ENCODE measurements at regions not wholly inside any gene's neighbourhood (a gene's known extent, or its start where the extent isn't known, plus 50 kb on each side); places are given as distances from the start of the nearest gene placed in this dataset.

- 0% methylated on average over 2 of the region's 2 CpGs for WGBS (ENCODE audit: insufficient coverage, low coverage, missing lambda C conversion rate)
- no peak for TF ChIP-seq HDAC8 (tag; IDR thresholded peaks at IDR 0.05)
- no peak for TF ChIP-seq SREBF1 (IDR thresholded peaks at IDR 0.05; ENCODE audit: borderline replicate concordance, low read depth, low read length)
- TF ChIP-seq TAF9B (IDR thresholded peaks at IDR 0.05; ENCODE audit: partially characterized antibody): no peak
- no peak for TF ChIP-seq GTF2F1 (IDR thresholded peaks at IDR 0.05; ENCODE audit: low read depth, low read length)
- no peak for TF ChIP-seq RBM17 (IDR thresholded peaks at IDR 0.05; ENCODE audit: borderline replicate concordance, low read depth, low read length)
- Histone ChIP-seq H3K27ac (ENCODE audit: extremely low read depth, low read depth, low read length) (no peak overlapping the region), H3K79me2 (ENCODE audit: control insufficient read depth, insufficient read depth, low read length) (no peaks in the 10 kb centered on the region), H3K4me2 (ENCODE audit: insufficient read depth, low read length) (no peak overlapping the region), H3K4me1 (replicated peaks in 1 of 2; ENCODE audit: control insufficient read depth in 2 of 2, insufficient read depth in 2 of 2, low read length in 2 of 2) (no peaks in the 10 kb centered on the region), H3K9me1 (ENCODE audit: control insufficient read depth, insufficient read depth, low read length) (no peaks in the 10 kb centered on the region), H3K9me3 (replicated peaks; ENCODE audit: control insufficient read depth, insufficient read depth, low read depth, low read length) (no peaks in the 10 kb centered on the region), H3K27me3 (ENCODE audit: control insufficient read depth in 2 of 2, insufficient read depth in 2 of 2, low read length in 2 of 2) (no peaks in the 10 kb centered on the region), H3K36me3 (ENCODE audit: control insufficient read depth, insufficient read depth, low read length) (no peaks in the 10 kb centered on the region), H2AFZ (ENCODE audit: low read depth, low read length) (no peak overlapping the region), H3K9ac (ENCODE audit: insufficient read depth in 1 of 2, low read depth in 2 of 2, low read length in 2 of 2) (no peak overlapping the region), H4K20me1 (replicated peaks; ENCODE audit: control insufficient read depth, insufficient read depth, low read length) (no peaks in the 10 kb centered on the region), H3K4me3 (no peak overlapping the region)
- in situ Hi-C loops (cut with MboI): no loop called here
- ChIA-PET CTCF (ENCODE audit: low intra/inter-chr PET ratio) (no interaction called here), POLR2A (no interaction called here)
- ATAC-seq (no peak), FAIRE-seq (no peak), DNase-seq (ENCODE audit: extremely low read depth in 1 of 4, low spot score in 3 of 4) (no peak)
- BruUV-seq (replicated peaks): no TSS peak
- intact Hi-C loops (cut with micrococcal nuclease): no loop called here
Measured at GRCh38 chr4:175453456-175453855, 358.6 kb downstream of the GPM6A start.

GRCh38 chr4:175456131-175456530 lies 355.9 kb downstream of the GPM6A start:
- Histone ChIP-seq H3K9ac (ENCODE audit: insufficient read depth in 1 of 2, low read depth in 2 of 2, low read length in 2 of 2) (no peak overlapping the region), H3K27me3 (ENCODE audit: control insufficient read depth in 2 of 2, insufficient read depth in 2 of 2, low read length in 2 of 2) (no peaks in the 10 kb centered on the region), H4K20me1 (replicated peaks; ENCODE audit: control insufficient read depth, insufficient read depth, low read length) (no peaks in the 10 kb centered on the region), H3K4me3 (no peak overlapping the region), H3K4me2 (ENCODE audit: insufficient read depth, low read length) (no peak overlapping the region), H3K9me1 (ENCODE audit: control insufficient read depth, insufficient read depth, low read length) (no peaks in the 10 kb centered on the region), H2AFZ (ENCODE audit: low read depth, low read length) (no peak overlapping the region), H3K79me2 (ENCODE audit: control insufficient read depth, insufficient read depth, low read length) (no peaks in the 10 kb centered on the region), H3K36me3 (ENCODE audit: control insufficient read depth, insufficient read depth, low read length) (no peaks in the 10 kb centered on the region), H3K4me1 (replicated peaks in 1 of 2; ENCODE audit: control insufficient read depth in 2 of 2, insufficient read depth in 2 of 2, low read length in 2 of 2) (no peaks in the 10 kb centered on the region), H3K9me3 (replicated peaks; ENCODE audit: control insufficient read depth, insufficient read depth, low read depth, low read length) (no peaks in the 10 kb centered on the region), H3K27ac (ENCODE audit: extremely low read depth, low read depth, low read length) (no peak overlapping the region)
- POLR2A ChIA-PET: no interaction called here
- TF ChIP-seq TAF7 (tag; IDR thresholded peaks at IDR 0.05): no peak
- BruUV-seq (replicated peaks): no TSS peak
- FAIRE-seq: no peak
- no peak for ATAC-seq
- intact Hi-C loops (cut with micrococcal nuclease) (no loop called here), in situ Hi-C loops (cut with MboI) (no loop called here)
- CTCF ChIA-PET (ENCODE audit: low intra/inter-chr PET ratio): no interaction called here
- DNase-seq (ENCODE audit: extremely low read depth in 1 of 4, low spot score in 3 of 4): no peak

Data from K562 (cell line).